NT2/D1 (cell line): ENCODE measurements at regions not wholly inside any gene's neighbourhood (a gene's known extent, or its start where the extent isn't known, plus 50 kb on each side); places are given as distances from the start of the nearest gene placed in this dataset.
"Not testable (repeated sequence)": the region's sequence is repeated elsewhere in the genome, so short reads cannot be mapped to it uniquely, and the experiment has no call there.

Experiments
- DNase-seq: peaks from one replicate; pipeline ENCODE4 v3.0.0-alpha.2; 2011; ENCODE audit warnings: low read depth, low spot score
- H3K27me3 ChIP-seq: 2 replicates; pipeline ENCODE4 v1.6.0; 2011; ENCODE audit warnings: mild to moderate bottlenecking; ENCODE audit not compliant: insufficient read length, insufficient read depth
- H3K36me3 ChIP-seq: 2 replicates; pipeline ENCODE4 v1.6.1; 2011; ENCODE audit warnings: mild to moderate bottlenecking, low read length, mixed read lengths; ENCODE audit not compliant: insufficient read depth, insufficient read length
- H3K4me1 ChIP-seq: 2 replicates; pipeline ENCODE4 v1.5.1; 2011; ENCODE audit not compliant: insufficient read depth, insufficient read length
- H3K4me3 ChIP-seq: 2 replicates; pipeline ENCODE4 v1.5.1; 2011; ENCODE audit warnings: low read depth; ENCODE audit not compliant: insufficient read length
- H3K9ac ChIP-seq: 2 replicates; pipeline ENCODE4 v1.6.0; 2011; ENCODE audit warnings: low read depth; ENCODE audit not compliant: insufficient read length
- H3K9me3 ChIP-seq: 2 replicates; pipeline ENCODE4 v1.5.1; 2011; ENCODE audit warnings: mild to moderate bottlenecking, low read length; ENCODE audit not compliant: insufficient read depth
- SUZ12 ChIP-seq: IDR thresholded peaks from 2 replicates; pipeline ENCODE4 v1.6.1; 2011; ENCODE audit not compliant: insufficient read length, insufficient read depth; ENCODE audit errors: extremely low read depth
- YY1 ChIP-seq: IDR thresholded peaks from 2 replicates; pipeline ENCODE4 v1.6.1; 2011; ENCODE audit not compliant: insufficient read length, insufficient read depth
- ZNF274 ChIP-seq: IDR thresholded peaks from 2 replicates; pipeline ENCODE4 v1.6.1; 2011; ENCODE audit warnings: mild to moderate bottlenecking, low read depth, low read length

DNA sequence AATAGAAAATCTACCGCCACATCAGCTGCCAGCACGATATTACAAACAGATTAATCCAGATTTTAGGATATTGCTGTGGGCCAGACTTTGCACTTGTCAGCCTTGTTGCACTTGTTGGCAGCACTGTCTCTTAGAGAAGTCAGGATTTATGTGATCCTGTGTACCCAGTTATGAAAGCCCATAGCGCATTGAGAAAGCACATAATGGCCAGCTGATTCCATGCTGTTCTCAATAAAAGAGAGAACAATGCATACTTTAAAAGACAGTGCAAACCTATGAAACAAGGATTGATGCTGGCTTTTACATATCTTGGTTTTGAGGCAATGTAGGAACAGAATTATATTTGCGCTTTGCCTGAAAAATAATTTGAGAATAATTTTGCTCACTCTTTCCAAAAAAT lies 140.8 kb downstream of the CEP120 start:
- no peak for DNase-seq
- Histone ChIP-seq H3K9me3 (no peaks in the 10 kb centered on the region), H3K36me3 (no peaks in the 10 kb centered on the region), H3K27me3 (no peaks in the 10 kb centered on the region), H3K9ac (no peak overlapping the region), H3K4me1 (no peaks in the 10 kb centered on the region), H3K4me3 (no peak overlapping the region)
- TF ChIP-seq YY1 (no peak), ZNF274 (no peak), SUZ12 (no peak)

- not testable (repeated sequence) for H3K27me3 ChIP-seq
These were observed 142.3 kb downstream of the CEP120 start for GRCh38 chr5:123280854-123281253.

GRCh38 chr5:123279136-123279535 lies 144.1 kb downstream of the CEP120 start:
- no peak for DNase-seq
- Histone ChIP-seq H3K27me3 (no peaks in the 10 kb centered on the region), H3K4me3 (no peak overlapping the region), H3K9me3 (no peaks in the 10 kb centered on the region), H3K9ac (no peak overlapping the region), H3K4me1 (no peaks in the 10 kb centered on the region), H3K36me3 (no peaks in the 10 kb centered on the region)
- TF ChIP-seq YY1 (no peak), SUZ12 (no peak), ZNF274 (no peak)

More at GRCh38 chr5:123280854-123281253, 142.3 kb downstream of the CEP120 start:
- DNase-seq, H3K4me1 ChIP-seq, H3K4me3 ChIP-seq, H3K9ac ChIP-seq, H3K36me3 ChIP-seq, H3K9me3 ChIP-seq: not testable (repeated sequence)

- Histone ChIP-seq H3K9ac (no peak overlapping the region), H3K27me3 (no peaks in the 10 kb centered on the region), H3K4me3 (no peak overlapping the region), H3K9me3 (no peaks in the 10 kb centered on the region), H3K36me3 (no peaks in the 10 kb centered on the region), H3K4me1 (no peaks in the 10 kb centered on the region)
- DNase-seq: no peak
- no peak for TF ChIP-seq YY1
- no peak for TF ChIP-seq ZNF274
- TF ChIP-seq SUZ12: no peak
These were observed 144.9 kb downstream of the CEP120 start for GRCh38 chr5:123278284-123278683.

GRCh38 chr5:123273984-123274383 lies 149.2 kb downstream of the CEP120 start:
- DNase-seq: no peak
- H3K9ac ChIP-seq: no peak overlapping the region
- no peak overlapping the region for H3K4me3 ChIP-seq
- no peaks in the 10 kb centered on the region for H3K4me1 ChIP-seq
- H3K36me3 ChIP-seq: no peaks in the 10 kb centered on the region
- TF ChIP-seq SUZ12: no peak
- TF ChIP-seq ZNF274: no peak
- TF ChIP-seq YY1: no peak
- H3K9me3 ChIP-seq: no peaks in the 10 kb centered on the region
- no peaks in the 10 kb centered on the region for H3K27me3 ChIP-seq

- TF ChIP-seq SUZ12: no peak
- DNase-seq: no peak
- Histone ChIP-seq H3K4me3 (no peak overlapping the region), H3K27me3 (no peaks in the 10 kb centered on the region), H3K9ac (no peak overlapping the region), H3K4me1 (no peaks in the 10 kb centered on the region), H3K9me3 (no peaks in the 10 kb centered on the region), H3K36me3 (no peaks in the 10 kb centered on the region)
These were observed 150.1 kb downstream of the CEP120 start for GRCh38 chr5:123273095-123273494.

DNA sequence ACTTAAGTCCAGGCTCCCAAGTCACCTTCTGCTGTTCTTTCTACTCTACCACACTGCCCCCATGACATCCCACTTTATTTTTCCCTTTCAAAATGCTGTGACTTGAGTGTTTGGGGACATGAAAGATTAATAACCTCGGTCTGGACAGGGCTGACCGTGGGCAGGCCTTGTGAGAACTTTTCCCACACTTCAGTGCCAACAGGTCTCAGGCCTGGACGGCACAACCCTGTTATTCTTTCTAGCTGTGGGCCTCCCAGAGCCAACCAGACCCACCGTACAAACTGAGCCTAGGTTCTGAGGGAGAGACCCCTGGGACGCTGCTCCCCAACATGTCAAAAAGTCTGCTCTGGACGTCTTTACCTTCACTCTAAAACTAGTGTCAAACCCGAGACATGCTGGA lies 153.4 kb downstream of the CEP120 start:
- Histone ChIP-seq H3K9ac (no peak overlapping the region), H3K4me1 (no peaks in the 10 kb centered on the region), H3K4me3 (no peak overlapping the region), H3K27me3 (no peaks in the 10 kb centered on the region), H3K36me3 (no peaks in the 10 kb centered on the region), H3K9me3 (no peaks in the 10 kb centered on the region)
- TF ChIP-seq ZNF274 (no peak), SUZ12 (no peak), YY1 (no peak)
- no peak for DNase-seq

- H3K9ac ChIP-seq: no peak overlapping the region
- TF ChIP-seq SUZ12 (no peak), YY1 (no peak), ZNF274 (no peak)
- H3K4me1 ChIP-seq: no peaks in the 10 kb centered on the region
- no peaks in the 10 kb centered on the region for H3K9me3 ChIP-seq
- no peaks in the 10 kb centered on the region for H3K27me3 ChIP-seq
- H3K36me3 ChIP-seq: no peaks in the 10 kb centered on the region
- no peak overlapping the region for H3K4me3 ChIP-seq
- no peak for DNase-seq
These were observed 153.8 kb downstream of the CEP120 start for GRCh38 chr5:123269436-123269835.
